ENCODE measurements at regions not wholly inside any gene's neighbourhood (a gene's known extent, or its start where the extent isn't known, plus 50 kb on each side); places are given as distances from the start of the nearest gene placed in this dataset.

GRCh38 chr6:80641591-80641990, 535.1 kb downstream of the BCKDHB start:
- TF ChIP-seq CTCF (IDR thresholded peaks at IDR 0.05) (no peak), TCF7L2 (IDR thresholded peaks at IDR 0.05; ENCODE audit: low read depth, low read length) (no peak)
